HG03457 (cell line): ENCODE measurements at regions not wholly inside any gene's neighbourhood (a gene's known extent, or its start where the extent isn't known, plus 50 kb on each side); places are given as distances from the start of the nearest gene placed in this dataset.
"Not testable (repeated sequence)": the region's sequence is repeated elsewhere in the genome, so short reads cannot be mapped to it uniquely, and the experiment has no call there.

Experiments
- ATAC-seq: cut with Tn5 transposase; IDR thresholded peaks from one replicate; pipeline ENCODE4 v1.9.1; 2021; ENCODE audit warnings: moderate number of reproducible peaks; ENCODE audit not compliant: unreplicated experiment

DNA sequence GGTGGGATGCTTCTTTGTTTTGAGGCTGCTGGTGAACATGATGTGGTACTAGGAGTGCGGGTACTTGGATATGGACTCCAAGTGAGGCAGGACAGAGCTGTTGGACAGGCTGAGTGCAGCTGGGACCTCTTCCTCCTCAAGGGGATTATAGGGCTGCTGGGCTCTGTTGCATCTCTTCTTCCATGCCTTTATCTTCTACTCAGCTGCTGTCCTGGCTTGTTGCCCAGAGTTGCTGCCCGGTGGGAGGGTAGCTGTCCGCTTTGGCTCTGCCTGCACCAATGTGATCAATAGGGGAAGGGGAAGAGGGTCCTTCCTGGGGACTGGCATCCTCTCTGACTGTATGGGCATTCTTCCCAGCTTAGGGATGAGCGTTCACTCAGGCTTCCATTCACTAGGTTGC, 1217.9 kb upstream of the ACO1 start:
- ATAC-seq = no peak

DNA sequence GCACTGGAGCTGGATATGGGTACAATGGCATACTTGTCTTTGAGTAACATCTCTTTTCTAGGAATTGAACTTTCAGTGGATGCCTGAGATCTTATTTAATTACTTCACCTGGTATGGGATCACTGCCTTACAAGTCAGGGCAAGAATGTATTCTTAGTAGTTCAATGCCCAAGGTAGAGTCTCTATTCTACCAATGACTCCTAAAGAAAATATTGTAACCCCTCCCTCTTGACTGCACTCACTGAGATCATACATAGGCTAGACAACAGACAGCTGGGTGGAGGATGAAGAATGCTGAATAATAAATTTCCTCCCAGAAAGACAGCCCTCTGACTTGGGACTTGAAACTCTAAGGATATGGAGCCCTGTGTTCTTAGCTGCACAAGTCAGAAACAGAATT, 1216.3 kb upstream of the ACO1 start:
- no peak for ATAC-seq

DNA sequence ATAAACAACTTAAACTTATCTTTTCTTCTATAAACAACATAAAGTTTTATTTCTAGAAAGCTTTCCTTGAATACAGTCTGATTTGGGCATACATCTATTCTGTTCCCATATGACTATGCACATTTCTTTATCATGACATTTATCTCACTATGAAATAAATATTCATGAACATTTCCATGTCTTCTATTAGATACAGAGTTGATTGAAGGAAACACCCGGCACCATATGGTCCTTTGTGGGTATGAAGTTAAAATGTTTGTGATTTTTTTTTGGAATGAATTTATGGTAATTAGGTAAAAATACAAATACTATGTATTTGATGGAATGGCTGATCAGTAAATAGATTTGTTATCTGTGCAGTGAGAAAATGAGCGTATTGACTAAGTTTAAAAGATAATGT, 1209.8 kb upstream of the ACO1 start:
- ATAC-seq = no peak

DNA sequence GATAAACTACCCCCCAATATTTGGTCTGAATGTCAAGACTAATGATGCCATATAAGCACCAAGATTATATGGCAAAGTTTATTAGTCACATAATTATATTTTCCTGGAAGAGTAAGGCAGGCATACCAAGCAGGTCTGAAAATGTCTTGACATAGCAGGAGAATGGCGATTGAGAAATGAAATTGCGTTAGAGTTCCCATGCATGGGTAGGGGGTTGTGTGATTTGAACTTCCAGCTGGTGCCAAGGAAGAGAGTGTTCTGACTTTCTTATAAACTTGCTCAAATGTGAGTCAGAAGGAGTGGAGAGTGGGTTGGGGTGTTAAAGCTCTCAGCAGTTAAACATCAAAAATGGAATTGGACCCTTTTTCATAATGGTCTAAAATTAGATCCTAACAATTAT, 1200.6 kb upstream of the ACO1 start:
- ATAC-seq = no peak

DNA sequence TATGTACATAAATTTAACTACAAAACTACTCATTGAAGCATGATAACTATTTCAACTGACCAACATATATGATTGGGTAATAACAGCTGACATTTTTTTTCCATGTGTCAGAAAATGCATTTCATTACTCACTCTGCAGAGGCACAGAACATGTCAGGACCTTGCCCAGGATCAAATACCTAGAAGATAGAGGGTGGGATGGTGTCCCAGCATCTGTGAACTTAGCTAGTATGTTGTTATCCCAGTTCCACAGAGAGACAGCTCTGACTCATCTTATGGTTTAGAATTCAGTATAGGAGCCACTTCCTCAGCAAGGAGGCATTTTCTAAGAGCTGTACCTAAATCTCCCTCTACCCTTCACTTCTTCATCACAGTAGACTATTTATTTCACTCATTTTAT, 1198.6 kb upstream of the ACO1 start:
- no peak for ATAC-seq

DNA sequence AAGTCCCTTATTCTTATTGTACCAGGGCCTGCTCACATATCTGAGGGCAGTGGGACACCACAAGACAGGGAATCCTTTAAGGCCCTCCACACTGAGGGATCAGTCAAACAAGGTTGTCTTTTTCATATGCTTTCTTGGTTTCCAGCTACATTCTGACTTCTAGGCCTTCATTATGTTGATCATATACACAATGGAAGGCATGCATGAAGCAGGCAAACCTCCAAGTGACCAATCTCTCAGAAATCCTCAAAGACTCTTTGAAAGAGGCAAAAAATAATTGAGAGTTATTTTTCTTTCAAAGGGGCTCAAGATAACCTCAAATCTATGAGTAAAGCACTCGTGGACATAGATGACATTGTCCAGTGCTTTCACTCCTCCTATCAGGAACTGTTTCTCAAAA, 1195.9 kb upstream of the ACO1 start:
- ATAC-seq = no peak

DNA sequence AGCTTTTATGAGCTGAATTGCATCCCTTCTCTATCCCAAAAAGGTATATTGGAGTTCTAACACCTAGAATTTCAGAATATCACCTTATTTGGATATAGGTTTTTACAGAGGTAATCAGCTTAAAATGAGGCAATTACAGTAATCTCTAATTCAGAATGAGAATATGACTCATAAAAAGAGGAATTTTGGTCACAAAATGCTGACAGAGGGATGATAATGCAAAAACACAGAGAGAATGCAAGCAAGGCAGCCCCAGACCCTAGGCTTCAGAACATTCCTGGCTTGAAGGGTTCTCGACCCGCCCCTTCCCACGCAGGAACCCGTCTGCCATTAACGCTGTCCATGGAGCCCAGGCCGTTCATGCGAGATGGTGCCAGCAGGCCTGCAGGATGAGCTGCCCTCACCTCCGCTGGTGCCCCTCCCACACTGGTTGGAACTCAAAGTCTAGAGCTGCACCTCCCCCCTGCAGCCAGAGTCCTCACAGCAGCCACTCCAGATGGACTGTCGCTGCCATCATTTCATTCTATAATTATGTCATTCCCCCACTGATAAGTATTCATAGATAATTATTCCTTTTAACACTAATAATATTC, 1173.4 kb upstream of the ACO1 start:
- ATAC-seq = no peak

DNA sequence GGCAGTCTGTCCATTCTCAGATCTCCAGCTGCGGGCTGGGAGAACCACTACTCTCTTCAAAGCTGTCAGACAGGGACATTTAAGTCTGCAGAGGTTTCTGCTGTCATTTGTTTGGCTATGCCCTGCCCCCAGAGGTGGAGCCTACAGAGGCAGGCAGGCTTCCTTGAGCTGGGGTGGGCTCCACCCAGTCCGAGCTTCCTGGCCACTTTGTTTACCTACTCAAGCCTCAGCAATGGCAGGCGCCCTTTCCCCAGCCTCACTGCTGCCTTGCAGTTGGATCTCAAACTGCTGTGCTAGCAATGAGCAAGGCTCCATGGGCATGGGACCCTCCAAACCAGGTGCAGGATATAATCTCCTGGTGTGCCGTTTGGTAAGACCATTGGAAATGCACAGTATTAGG, 1154.5 kb upstream of the ACO1 start:
- not testable (repeated sequence) for ATAC-seq

DNA sequence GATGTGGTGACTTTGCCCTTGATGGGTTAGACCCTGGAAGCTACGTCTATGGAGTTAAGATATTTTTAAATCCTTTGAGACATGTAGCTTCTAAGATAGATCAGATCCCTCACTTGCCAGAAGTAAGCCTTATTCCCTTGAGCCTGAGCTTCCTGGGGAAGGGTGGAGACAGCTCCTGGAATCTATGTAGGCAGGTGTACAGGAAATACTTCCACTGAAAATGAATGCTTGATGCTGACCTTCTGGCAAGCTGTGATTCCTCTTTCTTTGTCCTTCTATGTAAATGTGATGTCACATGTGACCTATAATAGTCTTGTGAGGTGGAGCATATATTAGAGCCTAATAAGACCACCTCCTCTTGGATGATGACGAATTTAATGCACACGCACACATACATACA, 1152.0 kb upstream of the ACO1 start:
- no peak for ATAC-seq

DNA sequence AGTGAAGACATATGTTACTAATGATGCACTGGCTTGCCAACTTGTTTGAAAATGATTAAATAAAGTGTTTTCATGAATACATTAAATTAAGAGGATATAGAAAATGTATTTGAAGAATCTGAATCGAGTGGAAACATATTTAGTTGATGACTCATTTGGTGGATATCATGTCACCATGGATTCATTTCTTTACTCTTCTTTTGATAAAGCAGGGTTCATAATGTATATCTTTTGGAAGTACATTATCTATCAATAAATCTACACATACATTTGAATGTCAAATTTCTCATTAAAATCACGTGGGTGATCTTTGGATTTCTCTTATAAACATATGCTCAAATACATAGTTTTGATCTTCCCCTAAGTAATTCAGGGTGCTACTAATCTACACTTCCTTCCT, 1148.1 kb upstream of the ACO1 start:
- ATAC-seq = no peak

DNA sequence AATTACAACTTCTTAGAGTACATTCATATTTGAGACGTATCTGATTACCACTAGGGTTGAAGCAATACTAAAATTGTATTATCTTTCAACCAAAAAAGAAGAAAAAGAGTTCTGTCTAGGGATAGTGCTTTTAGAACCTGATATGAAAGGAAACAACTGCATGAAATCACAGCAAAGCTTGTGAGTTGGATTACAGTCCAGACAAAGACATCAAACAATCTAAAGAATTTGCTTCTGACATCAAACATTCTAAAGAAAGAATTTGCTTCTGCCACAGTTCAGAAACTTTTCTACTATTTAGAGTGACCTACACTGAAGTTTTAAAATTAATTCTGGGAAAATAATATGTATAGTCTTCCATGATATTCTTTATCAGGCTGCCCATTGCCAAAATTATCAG, 1141.1 kb upstream of the ACO1 start:
- no peak for ATAC-seq

DNA sequence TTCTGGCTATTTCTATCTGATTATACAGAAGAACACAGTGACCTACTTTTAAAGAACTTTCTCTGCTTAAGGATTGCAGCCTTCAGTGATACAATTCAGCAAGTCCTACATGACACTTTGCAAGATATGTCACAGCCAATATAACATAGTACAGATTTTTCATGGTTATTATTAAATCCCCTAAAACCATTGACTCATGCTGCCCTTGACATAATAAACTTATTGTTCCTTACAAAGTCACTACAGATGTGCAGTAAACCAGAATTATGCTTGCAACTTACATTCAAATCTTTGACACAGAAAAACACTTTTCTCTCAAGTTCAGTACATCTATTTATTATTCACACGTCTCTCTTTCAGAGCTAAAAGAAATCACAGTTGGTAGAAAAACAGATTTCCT, 1136.3 kb upstream of the ACO1 start:
- ATAC-seq = no peak

DNA sequence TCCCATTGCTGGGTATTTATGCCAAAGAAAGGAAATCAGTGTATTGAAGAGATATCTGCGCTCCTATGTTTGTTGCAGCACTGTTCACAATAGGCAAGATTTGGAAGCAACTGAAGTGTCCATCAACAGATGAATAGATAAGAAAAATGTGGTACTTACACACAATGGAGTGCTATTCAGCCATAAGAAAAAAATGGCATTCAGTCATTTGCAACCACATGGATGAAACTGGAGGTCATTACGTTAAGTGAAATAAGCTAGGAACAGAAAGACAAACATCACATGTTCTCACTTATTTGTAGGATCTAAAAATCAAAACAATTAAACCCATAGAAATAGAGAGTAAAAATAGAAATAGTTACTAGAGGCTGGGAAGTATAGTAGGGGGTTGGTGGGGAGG, 1133.1 kb upstream of the ACO1 start:
- ATAC-seq = no peak

DNA sequence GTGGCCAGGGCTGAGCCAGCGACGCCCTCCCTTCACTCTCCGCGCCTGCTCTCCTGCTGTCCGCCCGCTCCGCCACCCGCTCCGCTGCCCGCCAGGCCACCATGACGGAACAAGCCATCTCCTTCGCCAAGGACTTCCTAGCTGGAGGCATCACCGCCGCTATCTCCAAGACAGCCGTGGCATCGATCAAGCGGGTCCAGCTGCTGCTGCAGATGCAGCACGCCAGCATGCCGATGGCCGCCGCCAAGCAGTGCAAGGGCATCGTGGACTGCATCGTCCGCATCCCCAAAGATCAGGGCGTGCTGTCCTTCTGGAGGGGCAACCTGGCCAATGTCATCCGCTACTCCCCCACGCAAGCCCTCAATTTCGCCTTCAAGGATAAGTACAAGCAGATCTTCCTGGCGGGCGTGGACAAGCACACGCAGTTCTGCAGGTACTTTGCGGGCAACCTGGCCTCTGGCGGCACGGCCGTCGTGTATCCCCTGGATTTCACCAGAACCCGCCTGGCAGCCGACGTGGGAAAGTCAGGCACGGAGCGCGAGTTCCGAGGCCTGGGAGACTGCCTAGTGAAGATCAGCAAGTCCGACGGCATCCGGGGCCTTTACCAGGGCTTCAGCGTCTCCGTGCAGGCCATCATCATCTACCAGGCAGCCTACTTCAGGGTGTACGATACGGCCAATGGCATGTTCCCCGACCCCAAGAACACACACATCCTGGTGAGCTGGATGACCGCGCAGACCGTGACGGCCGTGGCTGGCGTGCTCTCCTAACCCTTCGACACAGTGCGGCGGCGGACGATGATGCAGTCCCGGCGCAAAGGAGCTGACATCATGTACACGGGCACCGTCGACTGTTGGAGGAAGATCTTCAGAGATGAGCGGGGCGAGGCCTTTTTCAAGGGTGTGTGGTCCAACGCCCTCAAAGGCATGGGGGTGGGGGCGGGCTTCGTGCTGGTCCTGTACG, 1130.4 kb upstream of the ACO1 start:
- no peak for ATAC-seq

DNA sequence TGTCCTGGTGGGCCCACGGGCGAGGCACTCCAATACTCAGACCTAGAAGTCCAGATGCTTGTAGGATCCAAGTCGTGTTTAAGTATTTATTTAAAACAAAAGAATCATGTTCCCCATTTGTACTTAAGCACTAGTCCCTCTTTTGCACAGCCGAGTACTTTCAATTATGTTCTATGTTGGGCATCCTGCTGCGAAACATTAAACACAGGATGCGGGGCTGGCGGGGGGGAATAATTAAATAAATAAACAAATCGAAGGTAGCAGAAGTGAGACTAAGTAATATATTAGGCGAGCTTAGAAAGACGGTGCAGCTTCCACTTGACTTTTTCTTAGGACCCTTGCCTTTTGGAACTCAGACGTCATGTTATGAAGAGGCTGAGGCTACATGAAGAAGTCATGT, 1129.2 kb upstream of the ACO1 start:
- ATAC-seq = no peak

DNA sequence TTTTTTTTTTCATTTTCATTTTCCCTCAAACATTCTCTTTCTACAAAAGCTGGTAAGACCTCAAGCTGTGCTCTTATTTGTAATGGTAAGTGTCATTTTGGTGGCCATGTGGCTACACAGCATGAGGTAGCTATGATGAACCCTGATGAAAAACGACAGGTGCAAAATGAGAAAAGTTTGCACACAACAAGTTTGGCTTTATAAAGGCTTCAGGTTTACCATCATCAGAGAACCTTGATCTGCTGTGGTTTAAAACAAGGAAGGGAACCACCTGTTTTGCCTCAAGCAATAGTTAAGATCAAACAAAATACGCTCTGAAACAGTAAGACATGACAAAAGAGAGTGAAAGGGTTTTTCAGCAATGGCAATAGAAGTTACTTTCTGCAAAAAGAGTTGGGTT, 1124.6 kb upstream of the ACO1 start:
- ATAC-seq = no peak

DNA sequence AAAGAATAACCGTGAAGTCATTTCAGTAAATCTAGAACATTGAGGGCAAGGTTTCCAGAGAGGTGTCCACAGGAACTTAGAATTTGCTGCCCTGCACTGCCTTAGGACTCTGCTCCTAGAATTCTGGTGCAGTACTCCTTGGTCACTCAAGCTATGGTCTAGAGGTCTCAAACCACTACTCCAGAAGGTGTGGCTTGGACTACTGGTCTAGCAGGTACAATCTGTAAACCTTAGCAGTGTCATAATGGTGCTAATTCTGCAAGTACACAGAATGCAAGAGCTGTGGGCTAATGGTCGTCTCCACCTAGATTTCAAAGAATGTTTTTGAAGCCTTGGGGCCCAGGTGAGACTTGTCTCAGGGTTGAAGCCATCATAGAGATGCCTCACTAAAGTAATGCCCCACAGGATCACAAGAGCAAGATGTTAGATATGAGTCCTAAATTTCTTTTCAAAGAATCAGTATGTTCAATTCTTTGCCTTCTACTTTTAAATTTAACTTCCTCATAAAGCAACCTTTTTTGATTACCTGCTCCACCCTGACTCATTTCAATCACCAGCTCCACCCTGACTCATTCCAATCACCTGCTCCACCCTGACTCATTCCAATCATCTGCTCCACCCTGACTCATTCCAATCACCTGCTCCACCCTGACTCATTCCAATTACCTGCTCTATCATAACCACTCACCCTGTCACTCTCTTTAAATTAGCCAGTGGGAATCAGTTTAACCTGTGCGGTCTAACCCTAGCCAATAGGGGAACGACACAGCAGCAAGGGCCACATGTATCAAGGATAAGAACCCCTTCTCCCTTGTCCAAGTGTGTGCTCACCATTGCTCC, 1111.8 kb upstream of the ACO1 start:
- no peak for ATAC-seq

DNA sequence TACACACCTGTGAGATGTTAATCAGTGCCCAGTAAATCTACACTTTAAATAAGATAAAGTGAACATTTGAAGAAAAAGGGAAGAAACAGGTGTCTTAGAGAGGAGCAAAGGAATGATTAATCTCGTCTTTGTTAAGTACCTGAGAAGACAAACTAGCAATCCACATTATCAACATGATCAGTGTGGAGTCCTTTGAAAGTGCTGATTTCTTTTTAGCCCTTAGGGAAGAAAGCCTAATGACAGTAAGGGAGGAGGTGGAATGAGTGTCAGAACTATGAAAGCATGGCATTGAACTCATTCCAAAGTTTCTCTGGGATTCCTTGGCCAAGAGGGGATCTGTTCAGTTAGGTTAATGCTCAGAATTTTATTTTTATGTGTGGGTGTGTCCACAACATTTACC, 1109.0 kb upstream of the ACO1 start:
- ATAC-seq = no peak

DNA sequence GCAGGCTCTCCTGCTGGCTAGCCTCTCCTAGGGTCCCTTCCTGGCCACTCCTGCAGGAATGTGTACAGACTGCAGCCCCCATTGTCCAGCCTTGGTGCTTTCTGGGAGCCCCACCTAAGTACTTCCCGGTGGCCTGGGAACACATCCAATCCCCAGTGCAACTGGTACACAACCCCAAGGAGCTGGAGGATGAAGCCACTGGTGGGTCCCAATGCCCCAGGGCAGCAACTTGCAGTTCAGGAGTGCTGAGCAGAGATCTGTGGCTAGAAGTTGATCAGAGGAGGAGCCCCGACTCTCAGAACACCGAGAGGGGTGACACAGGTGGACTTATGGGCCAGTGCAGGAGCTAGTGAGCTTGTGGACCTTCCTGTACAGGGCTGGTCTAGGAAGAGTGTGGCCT, 1093.7 kb upstream of the ACO1 start:
- no peak for ATAC-seq

DNA sequence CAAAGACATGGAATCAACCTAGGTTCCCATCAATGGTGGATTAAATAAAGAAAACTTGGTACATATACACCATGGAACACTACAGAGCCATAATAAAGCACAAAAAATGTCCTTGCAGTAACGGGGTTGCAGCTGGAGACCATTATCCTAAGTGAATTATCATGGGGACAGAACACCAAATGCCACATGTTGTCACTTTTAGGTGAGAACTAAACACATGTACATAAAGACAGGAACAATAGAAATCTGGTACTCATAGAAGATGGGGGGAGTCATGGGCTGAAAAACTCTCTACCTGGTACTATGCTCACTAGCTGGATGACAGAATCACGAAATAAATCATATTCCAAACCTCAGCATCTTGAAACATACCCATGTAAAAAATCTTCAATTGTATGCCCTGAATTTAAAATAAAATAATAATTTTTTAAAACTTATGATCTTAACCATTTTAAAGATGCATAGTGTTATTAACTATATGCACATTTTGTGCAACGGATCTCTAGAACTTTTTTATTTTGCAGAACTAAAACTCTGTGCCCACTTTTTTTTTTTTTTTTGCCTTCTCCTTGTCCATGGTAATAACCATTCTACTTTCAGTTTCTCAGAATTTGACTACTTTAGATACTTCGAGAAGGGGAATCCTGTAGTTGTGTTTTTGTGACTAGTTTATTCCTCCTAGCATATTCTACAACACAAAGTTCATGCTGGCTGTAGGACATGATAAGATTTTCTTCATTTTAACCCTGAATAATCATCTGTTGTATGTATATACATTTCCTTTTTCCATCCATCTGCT, 1081.6 kb upstream of the ACO1 start:
- ATAC-seq = peak; percentile 78

DNA sequence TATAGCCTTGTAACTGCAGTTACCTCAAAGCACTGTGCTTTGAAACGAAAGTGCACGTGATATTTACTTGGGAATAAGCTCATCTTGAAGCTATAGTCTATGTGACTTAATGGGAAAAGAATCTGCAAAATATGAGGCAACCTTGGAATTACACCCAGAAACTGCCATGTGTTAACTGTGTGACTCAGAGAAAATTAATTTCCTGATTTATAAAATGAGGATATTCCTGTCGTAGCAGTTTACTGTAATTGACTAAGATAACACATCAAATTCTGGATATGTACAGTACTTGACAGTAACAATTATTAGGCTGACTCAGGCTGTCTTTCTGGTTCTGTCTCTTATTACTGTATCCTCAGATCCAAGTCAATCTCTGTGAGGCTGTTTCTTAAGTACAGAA, 1079.9 kb upstream of the ACO1 start:
- no peak for ATAC-seq
